ENCODE measurements at regions not wholly inside any gene's neighbourhood (a gene's known extent, or its start where the extent isn't known, plus 50 kb on each side); places are given as distances from the start of the nearest gene placed in this dataset.

DNA sequence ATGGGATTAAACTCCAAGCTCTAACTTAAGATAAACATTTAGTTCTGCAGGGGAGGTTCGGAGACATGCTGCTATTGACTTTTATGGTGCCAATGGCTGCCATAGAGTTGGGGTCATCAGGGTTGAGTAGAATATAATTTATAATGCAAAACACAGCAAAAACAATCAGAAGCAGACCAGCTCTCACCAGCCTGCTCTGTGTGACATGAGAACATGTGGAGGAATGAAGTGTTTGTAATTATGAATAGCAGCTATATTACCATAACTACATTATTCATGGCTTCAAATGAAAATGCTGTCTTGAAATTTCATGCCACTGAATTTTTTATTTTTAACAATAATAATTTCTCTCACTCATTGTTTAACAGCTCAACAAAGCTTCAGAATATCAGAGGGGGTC, 645.6 kb upstream of the CDH8 start:
- no peak overlapping the region for H3K4me2 ChIP-seq (ENCODE audit: control insufficient read depth, insufficient read depth)
- intact Hi-C loops (cut with micrococcal nuclease; ENCODE audit: unreplicated experiment): no loop called here
- peaks cover 3% of the 10 kb centered on the region; the same call in 2 of the 3 replicates for H3K9me3 ChIP-seq (replicated peaks; ENCODE audit: control insufficient read depth, insufficient read depth, low read length)
- ChIA-PET RAD21 (ENCODE audit: unreplicated experiment) (no interaction called here), SMC1A (ENCODE audit: uncharacterized antibody, unreplicated experiment) (interaction anchor here (0.7 kb wide), 1 partner anchor 22 kb away, joined by 3 read pairs; no protein-coding TSS in a partner anchor), POLR2A (no interaction called here), CTCF (interaction anchor here (1.3 kb wide), 1 partner anchor 9 kb away, joined by 3 read pairs; no protein-coding TSS in a partner anchor)
- no peak overlapping the region for H3K9ac ChIP-seq (ENCODE audit: control insufficient read depth, insufficient read depth, low read length)
- ATAC-seq (no peak), DNase-seq (ENCODE audit: low read depth, low spot score) (no peak), FAIRE-seq (no peak)
- H2AFZ ChIP-seq (ENCODE audit: control insufficient read depth, low read depth, low read length): no peak overlapping the region
- TF ChIP-seq, protein P1, sequence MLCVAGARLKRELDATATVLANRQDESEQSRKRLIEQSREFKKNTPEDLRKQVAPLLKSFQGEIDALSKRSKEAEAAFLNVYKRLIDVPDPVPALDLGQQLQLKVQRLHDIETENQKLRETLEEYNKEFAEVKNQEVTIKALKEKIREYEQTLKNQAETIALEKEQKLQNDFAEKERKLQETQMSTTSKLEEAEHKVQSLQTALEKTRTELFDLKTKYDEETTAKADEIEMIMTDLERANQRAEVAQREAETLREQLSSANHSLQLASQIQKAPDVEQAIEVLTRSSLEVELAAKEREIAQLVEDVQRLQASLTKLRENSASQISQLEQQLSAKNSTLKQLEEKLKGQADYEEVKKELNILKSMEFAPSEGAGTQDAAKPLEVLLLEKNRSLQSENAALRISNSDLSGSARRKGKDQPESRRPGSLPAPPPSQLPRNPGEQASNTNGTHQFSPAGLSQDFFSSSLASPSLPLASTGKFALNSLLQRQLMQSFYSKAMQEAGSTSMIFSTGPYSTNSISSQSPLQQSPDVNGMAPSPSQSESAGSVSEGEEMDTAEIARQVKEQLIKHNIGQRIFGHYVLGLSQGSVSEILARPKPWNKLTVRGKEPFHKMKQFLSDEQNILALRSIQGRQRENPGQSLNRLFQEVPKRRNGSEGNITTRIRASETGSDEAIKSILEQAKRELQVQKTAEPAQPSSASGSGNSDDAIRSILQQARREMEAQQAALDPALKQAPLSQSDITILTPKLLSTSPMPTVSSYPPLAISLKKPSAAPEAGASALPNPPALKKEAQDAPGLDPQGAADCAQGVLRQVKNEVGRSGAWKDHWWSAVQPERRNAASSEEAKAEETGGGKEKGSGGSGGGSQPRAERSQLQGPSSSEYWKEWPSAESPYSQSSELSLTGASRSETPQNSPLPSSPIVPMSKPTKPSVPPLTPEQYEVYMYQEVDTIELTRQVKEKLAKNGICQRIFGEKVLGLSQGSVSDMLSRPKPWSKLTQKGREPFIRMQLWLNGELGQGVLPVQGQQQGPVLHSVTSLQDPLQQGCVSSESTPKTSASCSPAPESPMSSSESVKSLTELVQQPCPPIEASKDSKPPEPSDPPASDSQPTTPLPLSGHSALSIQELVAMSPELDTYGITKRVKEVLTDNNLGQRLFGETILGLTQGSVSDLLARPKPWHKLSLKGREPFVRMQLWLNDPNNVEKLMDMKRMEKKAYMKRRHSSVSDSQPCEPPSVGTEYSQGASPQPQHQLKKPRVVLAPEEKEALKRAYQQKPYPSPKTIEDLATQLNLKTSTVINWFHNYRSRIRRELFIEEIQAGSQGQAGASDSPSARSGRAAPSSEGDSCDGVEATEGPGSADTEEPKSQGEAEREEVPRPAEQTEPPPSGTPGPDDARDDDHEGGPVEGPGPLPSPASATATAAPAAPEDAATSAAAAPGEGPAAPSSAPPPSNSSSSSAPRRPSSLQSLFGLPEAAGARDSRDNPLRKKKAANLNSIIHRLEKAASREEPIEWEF (IDR thresholded peaks at IDR 0.05; ENCODE audit: insufficient replicate concordance, low read depth, low read length): no peak
- TF ChIP-seq SIN3A (IDR thresholded peaks at IDR 0.05; ENCODE audit: low read depth, low read length) (no peak), POLR2A (IDR thresholded peaks at IDR 0.05; ENCODE audit: low read depth, low read length) (no peak), SUZ12 (IDR thresholded peaks at IDR 0.05; ENCODE audit: unreplicated experiment) (no peak), ZNF24 (IDR thresholded peaks at IDR 0.05) (no peak), SRF (IDR thresholded peaks at IDR 0.05; ENCODE audit: low read depth in 2 of 2, low read length in 2 of 2) (no peak), RBBP5 (conservative IDR thresholded peaks at IDR 0.05) (no peak)
- TF ChIP-seq, protein P2, sequence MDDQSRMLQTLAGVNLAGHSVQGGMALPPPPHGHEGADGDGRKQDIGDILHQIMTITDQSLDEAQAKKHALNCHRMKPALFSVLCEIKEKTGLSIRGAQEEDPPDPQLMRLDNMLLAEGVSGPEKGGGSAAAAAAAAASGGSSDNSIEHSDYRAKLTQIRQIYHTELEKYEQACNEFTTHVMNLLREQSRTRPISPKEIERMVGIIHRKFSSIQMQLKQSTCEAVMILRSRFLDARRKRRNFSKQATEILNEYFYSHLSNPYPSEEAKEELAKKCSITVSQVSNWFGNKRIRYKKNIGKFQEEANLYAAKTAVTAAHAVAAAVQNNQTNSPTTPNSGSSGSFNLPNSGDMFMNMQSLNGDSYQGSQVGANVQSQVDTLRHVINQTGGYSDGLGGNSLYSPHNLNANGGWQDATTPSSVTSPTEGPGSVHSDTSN (IDR thresholded peaks at IDR 0.05; ENCODE audit: insufficient replicate concordance, low read depth, low read length): no peak
- H3K4me1 ChIP-seq (ENCODE audit: control insufficient read depth, insufficient read depth, low read length): no peaks in the 10 kb centered on the region
- H4K20me1 ChIP-seq (ENCODE audit: control insufficient read depth, insufficient read depth): no peaks in the 10 kb centered on the region
- no peaks in the 10 kb centered on the region for H3K79me2 ChIP-seq (ENCODE audit: control insufficient read depth, insufficient read depth, low read length)
- H3K27ac ChIP-seq (ENCODE audit: control insufficient read depth, insufficient read depth): no peak overlapping the region
- H3K27me3 ChIP-seq (replicated peaks in 1 of 2; ENCODE audit: control insufficient read depth in 2 of 2, insufficient read depth in 2 of 2, low read length in 1 of 2): no peaks in the 10 kb centered on the region
- in situ Hi-C loops (cut with MboI): no loop called here
- no peak overlapping the region for H3K4me3 ChIP-seq
- H3K36me3 ChIP-seq (ENCODE audit: control insufficient read depth in 2 of 2, insufficient read depth in 2 of 2, low read length in 1 of 2): no peaks in the 10 kb centered on the region
- no TSS peak for BruUV-seq (replicated peaks)
- WGBS (ENCODE audit: insufficient coverage, insufficient replicate concordance, low lambda C conversion rate, missing lambda C conversion rate): 0% methylated on average over 1 of the region's 1 CpG
